GM13977 (cell line): ENCODE measurements at regions not wholly inside any gene's neighbourhood (a gene's known extent, or its start where the extent isn't known, plus 50 kb on each side); places are given as distances from the start of the nearest gene placed in this dataset.

Experiments
- DNase-seq: peaks from one replicate; pipeline ENCODE4 v3.0.0; 2012; ENCODE audit warnings: low spot score
- CTCF ChIP-seq: IDR thresholded peaks from 2 replicates; pipeline ENCODE4 v1.5.1; 2012; ENCODE audit warnings: mild to moderate bottlenecking, control low read depth; ENCODE audit not compliant: insufficient read depth; ENCODE audit errors: extremely low read depth, missing control alignments
- in situ Hi-C: fragments of 300-500 bp; cut with MboI; formaldehyde crosslinking; loops from one replicate; pipeline ENCODE4 v1.12.0; 2022; ENCODE audit warnings: low sequenced_read_pairs, low pct_unique_long_range_greater_than_20kb, mixed read lengths, inconsistent platforms; ENCODE audit not compliant: unreplicated experiment

- TF ChIP-seq CTCF, result no peak
- in situ Hi-C loops, result no loop called here
- no peak for DNase-seq
These were observed 203.0 kb upstream of the HDAC9 start for GRCh38 chr7:18292584-18292983.

- no peak for DNase-seq
- in situ Hi-C loops, result no loop called here
- no peak for TF ChIP-seq CTCF
These were observed 201.8 kb upstream of the HDAC9 start for GRCh38 chr7:18293759-18294158.

GRCh38 chr7:18294411-18294810 lies 201.1 kb upstream of the HDAC9 start:
- no peak for DNase-seq
- no peak for TF ChIP-seq CTCF
- in situ Hi-C loops, result no loop called here

- no peak for DNase-seq
- in situ Hi-C loops, result no loop called here
- no peak for TF ChIP-seq CTCF
These were observed 199.6 kb upstream of the HDAC9 start for GRCh38 chr7:18295781-18296423.

- in situ Hi-C loops, result loop anchor here (25.0 kb wide), 1 partner anchor 240 kb away; no protein-coding TSS in a partner anchor
- TF ChIP-seq CTCF, result no peak
- no peak for DNase-seq
These were observed 193.5 kb upstream of the HDAC9 start for GRCh38 chr7:18302097-18302496.

- DNase-seq, result no peak
- in situ Hi-C loops, result loop anchor here (25.0 kb wide), 1 partner anchor 244 kb away; no protein-coding TSS in a partner anchor
- no peak for TF ChIP-seq CTCF
These were observed 189.7 kb upstream of the HDAC9 start for GRCh38 chr7:18305866-18306265.
